ENCODE measurements at regions not wholly inside any gene's neighbourhood (a gene's known extent, or its start where the extent isn't known, plus 50 kb on each side); places are given as distances from the start of the nearest gene placed in this dataset.

DNA sequence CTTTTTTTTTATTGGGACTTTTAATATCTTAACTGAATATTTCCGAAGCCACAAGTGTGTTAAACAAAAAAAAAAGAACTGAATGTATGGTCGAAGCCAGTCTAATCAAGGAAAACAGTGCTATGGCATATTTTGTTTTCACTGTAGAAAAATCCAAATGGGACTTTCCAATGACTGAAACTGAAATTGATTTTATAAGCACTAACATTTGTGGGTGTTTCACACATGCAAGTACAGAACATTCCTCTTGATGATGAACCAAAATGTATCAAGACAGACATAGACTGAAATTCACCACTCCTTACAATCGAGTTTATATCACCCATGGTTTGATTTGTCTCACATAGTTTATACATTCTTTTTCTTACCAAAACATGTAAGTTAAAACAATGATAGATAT lies 1026.8 kb downstream of the CDH18 start:
- TF ChIP-seq, protein P1, sequence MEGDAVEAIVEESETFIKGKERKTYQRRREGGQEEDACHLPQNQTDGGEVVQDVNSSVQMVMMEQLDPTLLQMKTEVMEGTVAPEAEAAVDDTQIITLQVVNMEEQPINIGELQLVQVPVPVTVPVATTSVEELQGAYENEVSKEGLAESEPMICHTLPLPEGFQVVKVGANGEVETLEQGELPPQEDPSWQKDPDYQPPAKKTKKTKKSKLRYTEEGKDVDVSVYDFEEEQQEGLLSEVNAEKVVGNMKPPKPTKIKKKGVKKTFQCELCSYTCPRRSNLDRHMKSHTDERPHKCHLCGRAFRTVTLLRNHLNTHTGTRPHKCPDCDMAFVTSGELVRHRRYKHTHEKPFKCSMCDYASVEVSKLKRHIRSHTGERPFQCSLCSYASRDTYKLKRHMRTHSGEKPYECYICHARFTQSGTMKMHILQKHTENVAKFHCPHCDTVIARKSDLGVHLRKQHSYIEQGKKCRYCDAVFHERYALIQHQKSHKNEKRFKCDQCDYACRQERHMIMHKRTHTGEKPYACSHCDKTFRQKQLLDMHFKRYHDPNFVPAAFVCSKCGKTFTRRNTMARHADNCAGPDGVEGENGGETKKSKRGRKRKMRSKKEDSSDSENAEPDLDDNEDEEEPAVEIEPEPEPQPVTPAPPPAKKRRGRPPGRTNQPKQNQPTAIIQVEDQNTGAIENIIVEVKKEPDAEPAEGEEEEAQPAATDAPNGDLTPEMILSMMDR (IDR thresholded peaks at IDR 0.05): no peak
- Mint-ChIP-seq H3K36me3 (no peaks in the 10 kb centered on the region), H3K9me3 (peaks cover 0 to 11% (median 2%) of the 10 kb centered on the region in 7 donors), H3K4me3 (no peak overlapping the region), H3K27me3 (ENCODE audit: low read depth in 3 of 3) (no peaks in the 10 kb centered on the region), H3K27ac (no peak overlapping the region), H3K4me1 (no peaks in the 10 kb centered on the region)
- no CpG with 5 or more reads among the region's 3 CpGs for WGBS (ENCODE audit: insufficient coverage)
- Histone ChIP-seq H4K20me1 (ENCODE audit: insufficient read depth, low read length) (no peaks in the 10 kb centered on the region), H3K4me3 (replicated peaks in 1 of 3; ENCODE audit: low read depth in 2 of 3, low read length in 3 of 3) (no peak overlapping the region), H3K79me2 (ENCODE audit: insufficient read depth, low read length) (no peaks in the 10 kb centered on the region), H3K27me3 (ENCODE audit: control insufficient read depth in 2 of 2, insufficient read depth in 2 of 2, low read length in 2 of 2) (no peaks in the 10 kb centered on the region), H3K9me3 (replicated peaks in 1 of 2; ENCODE audit: control insufficient read depth in 1 of 2, insufficient read depth in 1 of 2, low read length in 2 of 2) (peaks cover 0 to 5% of the 10 kb centered on the region in 2 donors), H3K27ac (ENCODE audit: low read depth in 1 of 2, low read length in 2 of 2) (no peak overlapping the region), H3K36me3 (replicated peaks in 1 of 2; ENCODE audit: control insufficient read depth in 1 of 2, insufficient read depth in 2 of 2, low read length in 2 of 2) (no peaks in the 10 kb centered on the region), H3K4me2 (replicated peaks; ENCODE audit: extremely low read depth, low read length, poor library complexity, severe bottlenecking) (no peak overlapping the region), H3K4me1 (ENCODE audit: control insufficient read depth in 1 of 2, insufficient read depth in 2 of 2, low read length in 2 of 2) (no peaks in the 10 kb centered on the region), H3K9ac (ENCODE audit: insufficient read depth, low read length, poor library complexity, severe bottlenecking) (no peak overlapping the region), H2AFZ (ENCODE audit: insufficient read depth, low read depth, low read length, poor library complexity, severe bottlenecking) (no peak overlapping the region)
- no peak for DNase-seq
- intact Hi-C loops (cut with micrococcal nuclease): no loop called here

DNA sequence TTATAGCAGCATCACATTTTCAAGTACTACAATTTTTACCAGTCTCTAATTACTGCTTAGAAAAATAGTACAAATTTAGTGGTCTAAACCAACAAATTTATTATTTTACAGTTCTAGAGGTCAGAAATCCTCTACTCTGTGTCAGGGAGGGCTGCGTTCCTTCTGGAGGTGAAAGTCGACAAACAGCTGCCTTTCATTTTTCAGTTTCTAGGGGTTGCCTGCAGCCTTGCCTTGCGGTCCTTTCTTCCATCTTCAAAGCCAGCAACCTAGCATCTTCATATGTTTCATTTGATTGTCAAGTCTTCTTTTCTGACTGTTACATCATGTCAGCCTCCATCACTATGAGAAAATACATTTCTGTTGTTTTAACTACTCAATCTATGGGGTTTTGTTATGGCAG lies 1022.1 kb downstream of the CDH18 start:
- H3K36me3 Mint-ChIP-seq: no peaks in the 10 kb centered on the region
- no peaks in the 10 kb centered on the region for H3K9me3 ChIP-seq (replicated peaks in 1 of 2; ENCODE audit: control insufficient read depth in 1 of 2, insufficient read depth in 1 of 2, low read length in 2 of 2)
- no peak overlapping the region for H3K9ac ChIP-seq (ENCODE audit: insufficient read depth, low read length, poor library complexity, severe bottlenecking)
- WGBS (ENCODE audit: insufficient coverage): 88% methylated on average over 1 of the region's 3 CpGs
- no peaks in the 10 kb centered on the region for H3K27me3 Mint-ChIP-seq (ENCODE audit: low read depth in 3 of 3)
- H3K4me3 ChIP-seq (replicated peaks in 1 of 3; ENCODE audit: low read depth in 2 of 3, low read length in 3 of 3): no peak overlapping the region
- H2AFZ ChIP-seq (ENCODE audit: insufficient read depth, low read depth, low read length, poor library complexity, severe bottlenecking): no peak overlapping the region
- H3K9me3 Mint-ChIP-seq: peaks cover 0 to 11% (median 2%) of the 10 kb centered on the region in 7 donors
- H3K27ac Mint-ChIP-seq: no peak overlapping the region
- no peak overlapping the region for H3K4me3 Mint-ChIP-seq
- intact Hi-C loops (cut with micrococcal nuclease): no loop called here
- H3K4me1 Mint-ChIP-seq: no peaks in the 10 kb centered on the region
- no peaks in the 10 kb centered on the region for H3K79me2 ChIP-seq (ENCODE audit: insufficient read depth, low read length)
- TF ChIP-seq, protein P1 (IDR thresholded peaks at IDR 0.05): no peak
- no peaks in the 10 kb centered on the region for H3K27me3 ChIP-seq (ENCODE audit: control insufficient read depth in 2 of 2, insufficient read depth in 2 of 2, low read length in 2 of 2)
- no peak overlapping the region for H3K4me2 ChIP-seq (replicated peaks; ENCODE audit: extremely low read depth, low read length, poor library complexity, severe bottlenecking)
- no peaks in the 10 kb centered on the region for H3K36me3 ChIP-seq (replicated peaks in 1 of 2; ENCODE audit: control insufficient read depth in 1 of 2, insufficient read depth in 2 of 2, low read length in 2 of 2)
- H3K4me1 ChIP-seq (ENCODE audit: control insufficient read depth in 1 of 2, insufficient read depth in 2 of 2, low read length in 2 of 2): no peaks in the 10 kb centered on the region
- DNase-seq: no peak
- H3K27ac ChIP-seq (ENCODE audit: low read depth in 1 of 2, low read length in 2 of 2): no peak overlapping the region
- no peaks in the 10 kb centered on the region for H4K20me1 ChIP-seq (ENCODE audit: insufficient read depth, low read length)

Data from CD14-positive monocyte (primary cell).